Posterior vena cava (tissue), 2 donors: ENCODE measurements at regions not wholly inside any gene's neighbourhood (a gene's known extent, or its start where the extent isn't known, plus 50 kb on each side); places are given as distances from the start of the nearest gene placed in this dataset.

Source experiments
- DNase-seq: peaks from one replicate; pipeline ENCODE4 v3.0.0-alpha.2; 2020; ENCODE audit warnings: low spot score
- intact Hi-C, 2 donors: fragments of 100-400 bp; cut with DNase I; formaldehyde crosslinking; loops; one replicate each; pipeline versions ENCODE4 v1.14.1 to v1.14.2; 2022 to 2023
- donor health status: DM: yes; HTN: yes; CAD: no.
- donor health status: DM: yes; HTN: yes; CAD: no.

DNA sequence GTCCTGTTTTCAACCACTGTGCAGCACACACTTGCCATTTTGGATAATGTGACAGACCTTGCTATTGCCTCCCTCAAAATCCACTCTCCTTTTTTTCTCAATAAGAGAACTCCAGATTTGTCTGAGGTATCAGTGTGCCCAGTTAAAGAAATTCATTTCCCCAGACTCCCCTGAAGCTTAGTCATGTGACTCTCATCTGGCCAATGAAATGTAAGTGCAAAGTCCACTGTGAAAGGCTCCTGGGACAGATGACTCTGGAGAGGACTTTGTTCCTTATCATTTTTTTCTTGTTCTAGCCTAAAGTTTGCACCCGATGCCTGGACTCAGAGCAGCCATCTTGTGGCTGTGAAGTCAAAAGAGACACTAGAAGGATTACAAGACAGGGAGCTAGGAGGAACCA, 268.6 kb upstream of the LRTM1 start:
- intact Hi-C loops = no loop called here
- no peak for DNase-seq

- intact Hi-C loops = no loop called here
- no peak for DNase-seq
Measured at GRCh38 chr3:55194376-55194775, 266.5 kb upstream of the LRTM1 start.

- no peak for DNase-seq
- intact Hi-C loops = no loop called here
Measured at GRCh38 chr3:55191911-55192775, 264.3 kb upstream of the LRTM1 start.

GRCh38 chr3:55190331-55190730, 262.5 kb upstream of the LRTM1 start:
- DNase-seq = no peak
- intact Hi-C loops = no loop called here

GRCh38 chr3:55189359-55189801, 261.5 kb upstream of the LRTM1 start:
- no peak for DNase-seq
- intact Hi-C loops = loop anchor here in 1 of 2 donors (10.0 kb wide), 2 partner anchors 235 to 335 kb away; no protein-coding TSS in a partner anchor

DNA sequence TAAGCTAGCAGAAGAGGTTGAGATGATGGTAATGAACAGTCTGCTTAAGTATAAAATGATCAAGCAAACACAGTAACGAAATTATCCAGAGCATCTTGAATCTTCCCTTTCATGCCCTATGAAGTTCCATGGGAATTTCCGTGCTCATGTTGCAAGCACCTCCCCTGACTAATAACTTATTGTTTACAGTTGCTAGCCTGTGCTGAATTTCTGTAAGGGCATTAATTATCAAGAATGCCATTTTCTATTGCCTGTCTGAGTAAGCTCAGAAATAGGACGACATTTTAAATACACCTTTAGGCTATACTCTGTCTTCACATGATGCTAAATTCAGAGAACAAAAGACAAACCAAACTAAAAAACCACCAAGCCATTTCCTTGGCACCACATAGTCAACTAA, 257.5 kb upstream of the LRTM1 start:
- intact Hi-C loops = loop anchor here in 1 of 2 donors (10.0 kb wide), 2 partner anchors 231 to 331 kb away; no protein-coding TSS in a partner anchor
- no peak for DNase-seq

DNA sequence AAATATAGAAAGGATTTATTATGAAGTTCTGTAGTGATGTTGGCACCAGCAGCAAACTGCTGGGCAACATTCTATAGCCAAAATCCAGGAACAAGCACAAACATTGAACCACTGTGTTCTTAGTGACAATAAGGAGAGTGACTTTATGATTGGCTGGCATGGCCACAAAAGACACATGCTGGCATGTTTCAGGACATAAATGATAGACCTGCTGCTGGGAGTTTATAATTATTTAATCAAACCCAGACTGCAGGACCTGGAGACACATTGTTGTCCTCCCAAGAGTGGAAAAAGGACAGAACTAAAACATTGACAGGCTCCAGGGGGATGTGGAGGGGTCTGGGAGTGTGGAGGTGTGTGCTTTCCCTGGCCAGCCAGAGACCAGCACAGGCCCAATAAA, 255.3 kb upstream of the LRTM1 start:
- DNase-seq = no peak
- intact Hi-C loops = loop anchor here in 1 of 2 donors (10.0 kb wide), 2 partner anchors 228 to 328 kb away; no protein-coding TSS in a partner anchor

- DNase-seq = no peak
- intact Hi-C loops = loop anchor here in 1 of 2 donors (10.0 kb wide), 2 partner anchors 226 to 326 kb away; no protein-coding TSS in a partner anchor
Measured at GRCh38 chr3:55180936-55181535, 253.2 kb upstream of the LRTM1 start.

GRCh38 chr3:55180161-55180560, 252.3 kb upstream of the LRTM1 start:
- intact Hi-C loops = loop anchor here in 1 of 2 donors (10.0 kb wide), 2 partner anchors 225 to 325 kb away; no protein-coding TSS in a partner anchor

DNA sequence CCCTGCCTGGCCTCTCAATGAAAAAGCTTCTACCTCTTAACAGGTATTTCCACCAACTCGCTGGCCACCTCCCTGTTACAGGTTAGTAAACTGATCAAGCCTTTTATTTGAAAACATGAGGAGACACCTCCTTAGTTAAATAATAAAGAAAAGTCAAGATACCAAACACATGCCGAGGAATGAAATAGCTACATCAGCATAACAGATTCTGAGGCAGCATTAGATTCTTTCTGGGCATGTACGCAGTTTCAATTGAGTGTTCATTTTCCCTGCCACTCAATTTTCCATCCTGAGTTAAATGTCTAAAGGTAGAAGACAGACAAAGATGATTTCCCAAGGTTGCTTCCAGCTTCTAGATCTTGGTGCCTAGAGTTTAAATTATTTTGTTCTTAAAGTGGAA, 250.5 kb upstream of the LRTM1 start:
- intact Hi-C loops = no loop called here
- no peak for DNase-seq

More at GRCh38 chr3:55180161-55180560, 252.3 kb upstream of the LRTM1 start:
- DNase-seq = no peak

DNA sequence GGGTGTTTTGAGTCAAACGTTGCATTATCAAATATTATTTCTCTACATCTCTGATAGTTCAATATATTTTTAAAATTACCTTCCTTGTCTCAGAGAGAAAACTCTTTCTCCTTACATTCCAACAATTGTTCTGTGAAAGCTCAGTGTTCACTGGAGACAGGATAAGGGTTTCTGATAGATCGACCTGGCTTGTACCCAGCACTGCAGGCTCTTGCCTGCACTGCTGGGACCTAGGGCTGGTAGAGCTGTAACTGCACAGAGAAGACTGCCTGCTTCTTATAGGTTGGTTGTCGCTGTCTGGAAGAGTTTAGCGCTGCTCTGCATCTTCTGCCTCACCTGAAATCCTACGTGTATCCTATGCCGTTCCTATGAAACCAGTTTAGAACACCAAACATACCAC, 249.9 kb upstream of the LRTM1 start:
- no peak for DNase-seq
- intact Hi-C loops = no loop called here

- intact Hi-C loops = no loop called here
- DNase-seq = no peak
Measured at GRCh38 chr3:55175423-55175822, 247.6 kb upstream of the LRTM1 start.

- intact Hi-C loops = no loop called here
- DNase-seq = no peak
Measured at GRCh38 chr3:55174747-55175146, 246.9 kb upstream of the LRTM1 start.

DNA sequence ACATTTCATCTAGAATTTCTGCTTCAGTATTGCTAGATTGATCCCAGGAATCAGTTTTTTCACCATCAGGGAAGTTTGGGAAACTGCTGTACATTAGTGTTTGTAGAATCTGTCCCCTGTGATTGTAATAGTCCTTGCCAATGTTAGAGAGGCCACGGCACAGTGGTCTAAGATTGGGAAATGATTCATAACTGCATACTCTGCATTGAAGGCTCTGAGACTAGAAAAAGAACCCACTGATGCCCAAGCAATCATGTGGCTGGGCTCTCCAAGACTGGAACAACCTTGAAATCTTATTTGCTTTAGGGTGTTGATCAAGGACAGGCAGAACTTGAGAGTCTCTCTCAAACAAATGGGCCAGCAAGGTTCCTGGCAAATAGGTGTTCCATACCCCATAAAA, 245.6 kb upstream of the LRTM1 start:
- intact Hi-C loops = no loop called here
- DNase-seq = no peak

DNA sequence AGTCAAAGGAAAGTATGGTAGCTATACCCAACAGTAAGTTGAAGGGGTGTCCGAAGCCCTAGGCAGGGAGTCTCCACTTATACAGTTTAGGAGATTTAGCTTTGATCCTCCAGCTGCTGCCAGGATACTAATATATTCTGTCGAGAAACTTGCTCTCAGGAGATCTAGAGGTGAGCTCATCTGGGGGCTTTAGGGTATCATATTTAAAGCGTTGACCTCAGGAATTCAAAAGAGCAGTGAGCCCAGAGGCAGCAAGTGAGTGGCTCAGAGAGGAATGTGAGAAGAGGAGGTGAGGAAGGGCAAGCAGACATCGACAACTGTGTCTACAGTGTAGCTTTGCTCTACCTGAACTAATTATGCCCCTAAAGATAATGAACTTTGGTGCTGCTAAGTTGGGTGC, 245.1 kb upstream of the LRTM1 start:
- no peak for DNase-seq
- intact Hi-C loops = no loop called here

GRCh38 chr3:55170444-55170843, 242.6 kb upstream of the LRTM1 start:
- no peak for DNase-seq
- intact Hi-C loops = no loop called here

DNA sequence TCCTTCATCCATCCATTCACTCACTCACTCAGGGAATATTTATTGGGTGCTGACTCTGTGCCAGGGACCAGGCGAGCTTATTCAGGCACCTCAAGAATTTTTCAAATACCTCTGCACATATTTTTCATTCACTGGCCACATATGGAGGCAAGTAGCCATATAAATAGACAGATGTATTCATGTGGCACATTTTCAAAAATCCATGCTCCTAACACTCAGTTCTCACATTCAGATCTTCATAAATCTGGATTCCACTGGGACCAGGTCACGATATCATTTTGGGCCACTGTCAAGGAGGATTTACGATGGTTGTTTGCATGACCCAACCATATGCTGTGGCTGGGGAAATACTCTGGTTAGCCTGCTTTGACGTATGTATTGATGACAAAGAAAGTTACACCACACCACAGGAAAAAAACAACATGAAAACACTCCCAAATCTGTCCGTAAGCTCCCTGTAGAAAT, 241.8 kb upstream of the LRTM1 start:
- no peak for DNase-seq
- intact Hi-C loops = no loop called here

- DNase-seq = no peak
- intact Hi-C loops = no loop called here
Measured at GRCh38 chr3:55169161-55169560, 241.3 kb upstream of the LRTM1 start.

GRCh38 chr3:55167586-55168317, 239.9 kb upstream of the LRTM1 start:
- no peak for DNase-seq
- intact Hi-C loops = no loop called here
